A673 (cell line): ENCODE measurements at regions not wholly inside any gene's neighbourhood (a gene's known extent, or its start where the extent isn't known, plus 50 kb on each side); places are given as distances from the start of the nearest gene placed in this dataset.
"Not testable (repeated sequence)": the region's sequence is repeated elsewhere in the genome, so short reads cannot be mapped to it uniquely, and the experiment has no call there.

Experiments
- BruUV-seq: library from RNA; stranded (reverse); fragments of 400-500 nt; replicated peaks from 2 replicates; lab custom pipeline; 2021; lab: Mats Ljungman, UMichigan
- CTCF ChIA-PET: fragments of 300-600 bp; sonication (Branson Sonifier 250); formaldehyde crosslinking; loops from one replicate; lab custom pipeline; 2022; ENCODE audit warnings: antibody characterized with exemption; lab: Charles Lee
- POLR2A ChIA-PET: fragments of 300-600 bp; sonication (Branson Sonifier 250); formaldehyde crosslinking; loops from one replicate; lab custom pipeline; 2022; ENCODE audit warnings: antibody characterized with exemption; ENCODE audit not compliant: low non-redundant PET; lab: Charles Lee
- DNase-seq: peaks from one replicate; pipeline ENCODE4 v3.0.0-alpha.2; 2015; ENCODE audit warnings: low spot score
- H3K27ac ChIP-seq: fragments of 200-600 bp; sonication (generic); 2 replicates; pipeline ENCODE4 v1.5.1; 2016; ENCODE audit warnings: mixed run types, low read depth, mild to moderate bottlenecking, mixed read lengths, antibody characterized with exemption, low read length; ENCODE audit not compliant: poor library complexity, severe bottlenecking
- H3K27me3 ChIP-seq: fragments of 200-600 bp; sonication (generic); replicated peaks from 2 replicates; pipeline ENCODE4 v1.6.1; 2017; ENCODE audit warnings: mixed run types, low read depth, mild to moderate bottlenecking, mixed read lengths, antibody characterized with exemption, low read length; ENCODE audit not compliant: insufficient read depth, poor library complexity
- H3K36me3 ChIP-seq: fragments of 200-600 bp; sonication (generic); 2 replicates; pipeline ENCODE4 v1.6.1; 2016; ENCODE audit warnings: mixed run types, mild to moderate bottlenecking, mixed read lengths, antibody characterized with exemption, low read length; ENCODE audit not compliant: insufficient read depth, poor library complexity, severe bottlenecking
- H3K4me1 ChIP-seq: fragments of 200-600 bp; sonication (generic); 2 replicates; pipeline ENCODE4 v1.6.1; 2017; ENCODE audit warnings: mixed run types, mild to moderate bottlenecking, mixed read lengths, antibody characterized with exemption, low read length; ENCODE audit not compliant: insufficient read depth, poor library complexity, severe bottlenecking
- H3K4me3 ChIP-seq: fragments of 200-600 bp; sonication (generic); 2 replicates; pipeline ENCODE4 v1.5.1; 2016; ENCODE audit warnings: low read depth, mixed run types, mild to moderate bottlenecking, mixed read lengths, low read length; ENCODE audit not compliant: poor library complexity, severe bottlenecking
- H3K9me3 ChIP-seq: fragments of 200-600 bp; sonication (generic); 2 replicates; pipeline ENCODE4 v1.6.1; 2016; ENCODE audit warnings: mixed run types, low read depth, mild to moderate bottlenecking, mixed read lengths, antibody characterized with exemption, low read length; ENCODE audit not compliant: poor library complexity, severe bottlenecking
- EZH2 ChIP-seq: fragments of 200-600 bp; sonication (generic); IDR thresholded peaks from 2 replicates; pipeline ENCODE4 v1.6.1; 2017; ENCODE audit warnings: borderline replicate concordance, low read depth, mild to moderate bottlenecking, mixed read lengths, antibody characterized with exemption, low read length; ENCODE audit not compliant: poor library complexity, severe bottlenecking
- intact Hi-C: fragments of 100-400 bp; cut with micrococcal nuclease; formaldehyde crosslinking; loops from one replicate; pipeline ENCODE4 v1.10.0; 2022; ENCODE audit not compliant: unreplicated experiment
- TF ChIP-seq, protein P1 (sequence below): fragments of 300-800, 200-600 bp; sonication (generic); conservative IDR thresholded peaks from 2 replicates; pipeline ENCODE4 v1.5.1; 2017; ENCODE audit warnings: low read depth, mild to moderate bottlenecking, antibody characterized with exemption, low read length, moderate library complexity, mixed read lengths

DNA sequence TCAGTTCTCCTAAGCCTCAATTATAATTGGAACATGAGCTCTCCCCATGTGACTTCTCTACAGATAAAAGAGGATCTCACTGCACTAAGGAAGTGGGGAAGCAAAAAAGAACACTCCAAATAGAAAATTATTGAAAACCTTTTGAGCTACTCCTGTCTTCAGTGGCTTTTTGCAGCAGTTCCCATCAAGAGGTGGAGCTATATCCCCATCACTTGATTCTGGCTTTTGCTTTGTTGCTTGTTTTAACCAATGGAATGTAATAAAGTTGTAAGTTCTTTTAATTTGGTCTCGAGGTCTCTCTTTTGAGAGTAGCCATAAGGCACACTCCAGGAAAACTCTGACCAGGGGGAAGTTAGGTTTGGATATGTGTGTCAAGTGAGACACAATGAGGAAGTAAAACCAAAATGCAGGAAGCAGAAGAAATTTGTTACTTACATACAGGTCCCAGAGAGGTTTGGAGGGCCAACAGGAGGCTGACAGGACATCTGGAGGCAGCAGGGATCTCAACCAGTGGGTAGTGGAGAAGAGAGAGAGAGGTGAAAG is 569.4 kb downstream of the HTR7 start:
- TF ChIP-seq, protein P1, sequence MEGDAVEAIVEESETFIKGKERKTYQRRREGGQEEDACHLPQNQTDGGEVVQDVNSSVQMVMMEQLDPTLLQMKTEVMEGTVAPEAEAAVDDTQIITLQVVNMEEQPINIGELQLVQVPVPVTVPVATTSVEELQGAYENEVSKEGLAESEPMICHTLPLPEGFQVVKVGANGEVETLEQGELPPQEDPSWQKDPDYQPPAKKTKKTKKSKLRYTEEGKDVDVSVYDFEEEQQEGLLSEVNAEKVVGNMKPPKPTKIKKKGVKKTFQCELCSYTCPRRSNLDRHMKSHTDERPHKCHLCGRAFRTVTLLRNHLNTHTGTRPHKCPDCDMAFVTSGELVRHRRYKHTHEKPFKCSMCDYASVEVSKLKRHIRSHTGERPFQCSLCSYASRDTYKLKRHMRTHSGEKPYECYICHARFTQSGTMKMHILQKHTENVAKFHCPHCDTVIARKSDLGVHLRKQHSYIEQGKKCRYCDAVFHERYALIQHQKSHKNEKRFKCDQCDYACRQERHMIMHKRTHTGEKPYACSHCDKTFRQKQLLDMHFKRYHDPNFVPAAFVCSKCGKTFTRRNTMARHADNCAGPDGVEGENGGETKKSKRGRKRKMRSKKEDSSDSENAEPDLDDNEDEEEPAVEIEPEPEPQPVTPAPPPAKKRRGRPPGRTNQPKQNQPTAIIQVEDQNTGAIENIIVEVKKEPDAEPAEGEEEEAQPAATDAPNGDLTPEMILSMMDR, result 0 out of 2 replicates have a peak, but pooled peaks have one; percentile 15
- no peak for TF ChIP-seq EZH2
- ChIA-PET CTCF (no interaction called here), POLR2A (no interaction called here)
- Histone ChIP-seq H3K27ac (no peak overlapping the region), H3K27me3 (peaks cover 6% of the 10 kb centered on the region), H3K36me3 (no peaks in the 10 kb centered on the region), H3K4me3 (no peak overlapping the region), H3K9me3 (no peaks in the 10 kb centered on the region), H3K4me1 (no peaks in the 10 kb centered on the region)
- BruUV-seq, result no TSS peak
- peak; percentile 4 for DNase-seq
- intact Hi-C loops, result no loop called here

DNA sequence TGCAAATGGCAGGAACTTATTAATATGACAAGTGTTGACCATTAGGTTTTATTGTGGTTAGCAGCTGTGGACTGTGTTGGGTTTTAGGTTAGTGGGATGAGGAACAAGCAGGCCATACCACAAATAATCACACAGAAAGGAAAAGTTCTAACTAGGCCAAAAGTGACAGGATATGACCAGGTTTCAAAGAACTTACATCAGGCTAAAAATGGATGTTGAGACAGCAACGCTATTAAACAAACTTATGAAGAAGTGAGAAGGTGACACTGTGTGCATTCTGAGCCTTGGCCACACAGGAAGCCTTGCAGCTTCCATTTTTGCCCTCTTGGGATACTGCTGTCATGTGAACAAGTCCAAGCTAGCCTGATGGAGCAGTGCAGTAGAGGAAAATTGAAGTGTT is 568.8 kb downstream of the HTR7 start:
- CTCF ChIA-PET, result no interaction called here
- intact Hi-C loops, result no loop called here
- Histone ChIP-seq H3K4me3 (no peak overlapping the region), H3K27ac (no peak overlapping the region), H3K9me3 (no peaks in the 10 kb centered on the region), H3K4me1 (no peaks in the 10 kb centered on the region), H3K27me3 (peaks cover 6% of the 10 kb centered on the region), H3K36me3 (no peaks in the 10 kb centered on the region)
- no TSS peak for BruUV-seq
- TF ChIP-seq, protein P1, result no peak
- no peak for TF ChIP-seq EZH2
- DNase-seq, result no peak
- POLR2A ChIA-PET, result no interaction called here

DNA sequence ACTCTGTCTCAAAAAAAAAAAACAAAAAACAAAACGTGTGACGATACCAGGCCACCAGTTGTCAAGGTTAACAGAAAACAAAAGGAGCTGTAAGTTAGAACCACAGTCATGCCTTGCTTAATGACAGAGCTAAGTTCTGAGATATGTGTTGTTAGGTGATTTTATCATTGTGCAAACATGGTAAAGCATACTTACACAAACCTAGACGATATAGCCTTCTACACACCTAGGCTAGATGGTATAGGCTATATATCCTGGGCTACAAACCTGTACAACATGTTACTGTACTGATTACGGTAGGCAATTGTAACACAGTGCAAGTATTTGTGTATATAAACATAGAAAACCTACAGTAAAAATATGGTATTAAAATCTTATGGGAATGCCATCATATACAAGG is 564.2 kb downstream of the HTR7 start:
- Histone ChIP-seq H3K4me1 (no peaks in the 10 kb centered on the region), H3K27ac (no peak overlapping the region), H3K27me3 (peaks cover 6% of the 10 kb centered on the region), H3K36me3 (no peaks in the 10 kb centered on the region), H3K4me3 (no peak overlapping the region), H3K9me3 (no peaks in the 10 kb centered on the region)
- BruUV-seq, result no TSS peak
- TF ChIP-seq, protein P1, result no peak
- TF ChIP-seq EZH2, result no peak
- DNase-seq, result no peak
- ChIA-PET CTCF (no interaction called here), POLR2A (no interaction called here)
- intact Hi-C loops, result no loop called here

DNA sequence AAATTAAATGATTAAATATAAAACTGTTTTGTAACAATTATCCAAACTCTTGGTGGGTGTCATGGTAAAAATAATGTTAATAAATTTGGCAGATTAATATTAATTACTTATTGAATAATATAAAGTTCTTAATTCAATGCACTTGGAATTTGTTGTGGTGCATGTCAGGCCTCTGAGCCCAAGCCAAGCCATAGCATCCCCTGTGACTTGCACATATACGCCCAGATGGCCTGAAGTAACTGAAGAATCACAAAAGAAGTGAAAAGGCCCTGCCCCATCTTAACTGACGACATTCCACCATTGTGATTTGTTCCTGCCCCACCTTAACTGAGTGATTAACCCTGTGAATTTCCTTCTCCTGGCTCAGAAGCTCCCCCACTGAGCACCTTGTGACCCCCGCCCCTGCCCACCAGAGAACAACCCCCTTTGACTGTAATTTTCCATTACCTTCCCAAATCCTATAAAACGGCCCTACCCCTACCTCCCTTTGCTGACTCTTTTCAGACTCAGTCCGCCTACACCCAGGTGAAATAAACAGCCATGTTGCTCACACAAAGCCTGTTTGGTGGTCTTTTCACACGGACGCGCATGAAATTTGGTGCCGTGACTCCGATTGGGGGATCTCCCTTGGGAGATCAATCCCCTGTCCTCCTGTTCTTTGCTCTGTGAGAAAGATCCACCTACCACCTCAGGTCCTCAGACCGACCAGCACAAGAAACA is 562.9 kb downstream of the HTR7 start:
- H3K27ac ChIP-seq, intact Hi-C loops, H3K4me1 ChIP-seq, BruUV-seq, DNase-seq, H3K4me3 ChIP-seq, POLR2A ChIA-PET, H3K27me3 ChIP-seq, CTCF ChIA-PET, H3K9me3 ChIP-seq, H3K36me3 ChIP-seq: not testable (repeated sequence)

DNA sequence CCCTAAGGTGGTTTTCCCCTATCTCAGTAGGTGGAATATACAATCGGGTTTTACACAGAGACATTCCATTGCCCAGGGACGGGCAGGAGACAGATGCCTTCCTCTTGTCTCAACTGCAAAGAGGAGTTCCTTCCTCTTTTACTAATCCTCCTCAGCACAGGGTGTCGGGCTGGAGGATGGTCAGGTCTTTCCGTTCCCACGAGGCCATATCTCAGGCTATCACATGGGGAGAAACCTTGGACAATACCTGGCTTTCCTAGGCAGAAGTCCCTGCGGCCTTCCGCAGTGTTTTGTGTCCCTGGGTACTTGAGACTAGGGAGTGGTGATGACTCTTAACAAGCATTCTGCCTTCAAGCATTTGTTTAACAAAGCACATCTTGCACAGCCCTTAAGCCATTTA is 555.8 kb downstream of the HTR7 start:
- intact Hi-C loops, H3K4me1 ChIP-seq, CTCF ChIA-PET, POLR2A ChIA-PET, H3K4me3 ChIP-seq, H3K9me3 ChIP-seq, DNase-seq, H3K36me3 ChIP-seq, BruUV-seq, H3K27ac ChIP-seq: not testable (repeated sequence)
- peaks cover 41% of the 10 kb centered on the region for H3K27me3 ChIP-seq
